ENCODE measurements at regions not wholly inside any gene's neighbourhood (a gene's known extent, or its start where the extent isn't known, plus 50 kb on each side); places are given as distances from the start of the nearest gene placed in this dataset.

GRCh38 chr14:88089445-88089844, 84.5 kb downstream of the GPR65 start:
- no peak for DNase-seq (ENCODE audit: low spot score)
- peaks cover 0 to 1% (median 0%) of the 10 kb centered on the region in 4 donors for H3K4me1 ChIP-seq (ENCODE audit: control insufficient read depth in 4 of 4, insufficient read depth in 4 of 4, low read length in 3 of 4)
- H3K27ac ChIP-seq (ENCODE audit: low read depth in 1 of 2, low read length in 2 of 2): no peak overlapping the region
- H3K9me3 ChIP-seq (ENCODE audit: control insufficient read depth in 4 of 4, low read length in 3 of 4): no peaks in the 10 kb centered on the region
- peaks cover 0 to 15% (median 9%) of the 10 kb centered on the region in 4 donors for H3K36me3 ChIP-seq (ENCODE audit: control insufficient read depth in 4 of 4, insufficient read depth in 3 of 4, low read depth in 1 of 4, low read length in 3 of 4)
- H3K27me3 ChIP-seq (ENCODE audit: control insufficient read depth in 4 of 4, insufficient read depth in 4 of 4, low read length in 3 of 4): no peaks in the 10 kb centered on the region
- H3K9ac ChIP-seq (ENCODE audit: low read depth in 1 of 2, low read length in 2 of 2): no peak overlapping the region
- no peak overlapping the region for H3K4me3 ChIP-seq (ENCODE audit: low read depth in 1 of 3, low read length in 3 of 3)
- TF ChIP-seq MAX (IDR thresholded peaks at IDR 0.05) (no peak), RAD21 (IDR thresholded peaks at IDR 0.05) (no peak), GABPA (IDR thresholded peaks at IDR 0.05 in 1 of 2, conservative IDR thresholded peaks at IDR 0.05 in 1 of 2) (no peak), ATF3 (IDR thresholded peaks at IDR 0.05) (no peak), EGR1 (IDR thresholded peaks at IDR 0.05; ENCODE audit: low read depth in 2 of 2) (no peak), REST (IDR thresholded peaks at IDR 0.05) (no peak), FOXA2 (IDR thresholded peaks at IDR 0.05) (no peak), FOXA1 (IDR thresholded peaks at IDR 0.05) (no peak), HNF4A (conservative IDR thresholded peaks at IDR 0.05) (no peak), CTCF (IDR thresholded peaks at IDR 0.05; ENCODE audit: low read depth, low read length, missing input control) (no peak), TAF1 (conservative IDR thresholded peaks at IDR 0.05) (no peak), ZBTB33 (IDR thresholded peaks at IDR 0.05) (no peak), SP1 (IDR thresholded peaks at IDR 0.05) (no peak), HNF4G (IDR thresholded peaks at IDR 0.05) (no peak)

- Histone ChIP-seq H3K4me3 (ENCODE audit: low read depth in 1 of 3, low read length in 3 of 3) (no peak overlapping the region), H3K27me3 (ENCODE audit: control insufficient read depth in 4 of 4, insufficient read depth in 4 of 4, low read length in 3 of 4) (no peaks in the 10 kb centered on the region), H3K36me3 (ENCODE audit: control insufficient read depth in 4 of 4, insufficient read depth in 3 of 4, low read depth in 1 of 4, low read length in 3 of 4) (peaks cover 0 to 14% (median 12%) of the 10 kb centered on the region in 4 donors), H3K4me1 (ENCODE audit: control insufficient read depth in 4 of 4, insufficient read depth in 4 of 4, low read length in 3 of 4) (no peaks in the 10 kb centered on the region), H3K9ac (ENCODE audit: low read depth in 1 of 2, low read length in 2 of 2) (no peak overlapping the region), H3K27ac (ENCODE audit: low read depth in 1 of 2, low read length in 2 of 2) (no peak overlapping the region), H3K9me3 (ENCODE audit: control insufficient read depth in 4 of 4, low read length in 3 of 4) (no peaks in the 10 kb centered on the region)
- DNase-seq (ENCODE audit: low spot score): no peak
- TF ChIP-seq RXRA (IDR thresholded peaks at IDR 0.05): no peak
Measured at GRCh38 chr14:88092529-88092928, 87.6 kb downstream of the GPR65 start.
